NCI-H187 treated with DMSO at 0.1 percent for 48 hours (cell line): ENCODE measurements at regions not wholly inside any gene's neighbourhood (a gene's known extent, or its start where the extent isn't known, plus 50 kb on each side); places are given as distances from the start of the nearest gene placed in this dataset.

Experiments used
- DNase-seq: peaks from one replicate; lab custom pipeline; 2025; lab: John Stamatoyannopoulos, UW

DNA sequence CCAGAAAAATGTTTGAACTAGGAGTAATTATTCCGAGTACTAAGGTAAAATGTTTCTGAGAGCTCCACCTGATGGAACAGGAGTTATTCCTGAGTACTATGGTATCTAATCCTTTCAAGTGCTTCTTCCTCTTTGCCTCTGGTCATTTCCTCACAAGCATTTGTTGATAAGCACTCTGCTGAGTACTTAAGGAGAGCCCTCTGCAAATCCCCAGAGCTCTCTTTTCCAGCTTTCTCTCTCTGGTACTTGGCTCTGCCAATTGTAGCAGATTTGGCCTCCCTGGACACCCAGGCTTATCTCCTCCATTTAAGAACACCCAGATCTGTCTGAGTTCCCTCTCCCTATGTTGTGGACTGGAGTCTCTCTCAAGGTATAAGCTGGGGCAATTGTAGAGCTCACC is 457.0 kb downstream of the MN1 start:
- DNase-seq = no peak

DNA sequence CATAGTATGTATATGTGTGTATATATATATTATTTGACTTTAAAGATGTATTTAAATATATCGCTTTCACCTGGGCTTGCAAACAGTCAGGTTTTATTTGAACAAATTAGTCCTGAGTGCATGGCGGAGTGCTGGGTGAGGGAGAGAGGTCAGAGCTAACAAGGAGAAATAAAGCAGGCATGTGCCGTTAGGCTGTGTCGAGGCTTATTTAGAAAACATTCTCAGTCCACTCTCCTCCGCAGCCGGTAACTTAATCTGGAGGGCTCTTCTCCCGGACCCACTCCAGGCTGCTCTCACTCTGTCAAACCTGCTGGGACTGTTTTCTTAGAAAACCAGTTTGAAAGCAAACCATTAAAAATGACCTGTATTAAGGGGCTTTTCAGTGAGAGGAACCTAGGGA is 455.9 kb downstream of the MN1 start:
- DNase-seq = no peak

DNA sequence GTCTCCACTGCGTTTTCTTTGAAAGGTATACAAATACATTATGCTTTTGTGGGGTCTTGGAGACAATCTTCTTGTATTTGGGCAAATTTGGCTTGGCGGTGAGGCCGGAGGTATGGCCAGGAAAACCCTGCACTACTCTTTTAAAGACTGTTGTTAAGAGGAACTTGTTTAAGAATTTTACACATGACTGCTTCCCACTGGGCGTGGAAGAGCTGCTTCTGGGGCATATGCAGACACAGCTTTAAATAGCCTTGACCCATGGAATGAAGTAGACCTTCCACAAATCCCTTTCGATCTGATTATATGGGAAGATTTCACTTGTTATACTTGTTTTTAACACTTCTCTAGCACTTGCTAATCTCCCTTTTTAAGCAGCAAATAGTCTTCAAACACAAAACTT is 453.6 kb downstream of the MN1 start:
- no peak for DNase-seq

DNA sequence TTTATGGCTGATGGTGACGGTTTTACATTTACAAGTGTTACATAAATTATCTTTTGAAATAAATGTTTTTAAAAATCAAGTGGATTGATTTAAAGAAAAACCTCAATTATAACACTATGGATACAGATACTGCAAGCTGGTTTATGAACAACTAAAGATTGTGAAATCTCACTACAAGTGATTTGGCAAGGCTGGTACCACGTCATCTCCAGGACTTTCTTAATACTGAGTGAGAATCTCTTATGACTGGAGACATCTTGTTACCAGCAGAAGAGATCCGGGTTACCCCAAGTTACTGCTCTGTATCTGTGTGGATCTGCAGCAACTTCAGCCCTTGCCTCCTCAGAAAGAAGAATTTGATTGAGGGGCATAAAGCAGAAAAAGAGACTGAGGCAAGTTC is 452.9 kb downstream of the MN1 start:
- DNase-seq = no peak

DNA sequence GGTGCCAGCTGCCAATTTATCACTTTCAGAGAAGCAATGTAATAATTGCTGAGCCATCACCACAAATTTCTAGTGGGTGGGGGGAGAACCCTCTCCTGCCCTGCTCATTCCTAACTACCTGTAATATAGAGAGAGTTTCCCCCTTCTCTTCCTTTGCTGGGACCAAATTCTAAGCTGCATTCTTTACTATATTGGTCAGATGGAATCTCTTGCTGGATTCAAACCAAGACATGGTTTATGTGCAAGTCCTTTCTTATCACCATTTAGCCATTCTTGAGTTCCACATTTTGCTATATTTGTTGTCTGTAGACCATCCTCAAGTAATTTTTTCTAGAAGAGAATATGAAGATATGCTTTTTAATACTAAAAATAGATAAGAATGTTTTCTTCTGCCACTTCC is 452.1 kb downstream of the MN1 start:
- DNase-seq = no peak

DNA sequence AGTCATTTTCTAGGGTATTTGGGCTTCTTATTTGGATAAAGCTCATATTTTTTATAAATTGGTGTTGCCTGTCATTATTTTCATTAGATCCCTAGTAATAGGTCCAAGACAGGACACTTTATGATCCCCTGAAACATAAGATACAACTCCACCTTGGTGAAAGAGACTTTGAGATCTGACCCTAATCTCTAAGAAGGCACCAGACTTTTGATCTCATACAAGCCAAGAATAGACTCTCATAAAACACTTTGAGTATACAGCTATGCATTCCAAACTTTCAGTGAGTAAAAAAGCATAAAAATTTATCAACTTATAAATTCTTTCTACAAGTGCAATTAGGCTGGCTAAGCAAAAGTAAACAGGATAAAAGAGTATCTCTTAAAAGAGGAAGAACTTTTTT is 451.2 kb downstream of the MN1 start:
- DNase-seq = no peak

DNA sequence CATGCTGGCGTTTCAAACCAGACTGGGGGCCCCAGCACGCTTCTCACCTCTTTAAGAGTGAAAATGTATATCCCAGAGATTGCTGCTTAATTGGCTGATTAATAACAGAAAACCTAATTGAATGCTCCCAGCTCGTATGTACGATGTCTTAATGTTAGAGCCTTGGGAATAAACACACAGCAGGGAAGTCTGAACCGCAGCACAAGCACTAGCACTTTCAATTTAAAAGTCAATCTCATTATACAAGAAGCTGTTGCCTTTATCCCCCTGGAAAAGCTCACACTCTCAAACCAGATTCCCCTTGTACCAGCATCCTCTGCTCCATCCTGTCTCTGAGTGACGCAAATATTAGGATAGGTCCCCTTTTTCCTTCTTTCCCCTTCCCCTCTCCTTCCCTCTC is 449.1 kb downstream of the MN1 start:
- no peak for DNase-seq

DNA sequence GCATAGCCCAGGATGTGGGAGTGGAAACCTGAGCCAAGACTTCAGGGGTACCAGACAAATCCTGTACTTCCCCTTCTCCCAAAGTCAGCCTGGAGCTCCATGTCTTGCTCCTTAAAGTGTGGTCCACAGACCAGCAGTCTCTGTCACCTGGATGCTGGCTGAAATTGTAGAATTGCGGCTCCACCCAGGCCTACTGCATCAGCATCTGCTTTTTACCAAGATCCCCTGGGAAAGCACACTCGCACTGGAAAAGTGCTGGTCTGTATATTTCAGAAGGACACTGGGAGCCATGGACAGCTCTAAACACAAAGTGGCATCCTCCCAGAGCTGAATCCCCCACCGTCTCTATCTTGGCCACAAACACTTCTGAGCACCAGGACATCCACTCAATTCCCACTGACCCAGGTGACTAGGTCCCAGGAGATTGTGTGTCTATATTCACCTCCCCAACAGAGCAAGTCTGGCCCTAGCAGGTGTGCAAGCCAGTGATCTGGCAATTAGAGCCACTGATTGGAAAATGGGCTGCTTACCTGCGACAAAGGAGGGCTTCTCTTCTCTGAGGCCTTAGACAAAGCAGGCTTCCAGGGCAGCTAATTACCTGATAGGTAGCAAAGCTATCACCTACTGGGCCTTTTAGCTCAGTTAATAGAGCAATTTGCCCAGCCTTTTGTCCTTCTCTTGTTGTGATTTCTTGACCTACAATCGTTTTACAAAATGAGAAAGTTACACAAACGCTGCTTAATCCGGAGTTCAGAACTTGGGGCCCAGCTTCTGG is 443.3 kb downstream of the MN1 start:
- DNase-seq = no peak

DNA sequence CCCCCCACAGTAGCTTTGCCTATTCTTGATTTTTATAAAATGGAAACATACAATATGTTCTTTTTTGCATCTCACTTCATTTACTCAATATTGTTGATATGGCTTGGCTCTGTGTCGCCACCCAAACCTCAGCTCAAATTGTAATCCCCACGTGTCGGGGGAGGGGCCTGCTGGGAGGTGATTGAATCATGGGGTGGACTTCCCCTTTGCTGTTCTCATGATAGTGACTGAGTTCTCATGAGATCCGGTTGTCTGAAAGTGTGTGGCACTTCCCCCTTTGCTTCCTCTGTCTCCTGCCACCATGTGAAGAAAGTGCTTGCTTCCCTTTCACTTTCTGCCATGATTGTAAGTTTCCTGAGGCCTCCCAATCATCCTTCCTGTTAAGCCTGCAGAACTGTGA is 431.3 kb downstream of the MN1 start:
- DNase-seq = no peak

DNA sequence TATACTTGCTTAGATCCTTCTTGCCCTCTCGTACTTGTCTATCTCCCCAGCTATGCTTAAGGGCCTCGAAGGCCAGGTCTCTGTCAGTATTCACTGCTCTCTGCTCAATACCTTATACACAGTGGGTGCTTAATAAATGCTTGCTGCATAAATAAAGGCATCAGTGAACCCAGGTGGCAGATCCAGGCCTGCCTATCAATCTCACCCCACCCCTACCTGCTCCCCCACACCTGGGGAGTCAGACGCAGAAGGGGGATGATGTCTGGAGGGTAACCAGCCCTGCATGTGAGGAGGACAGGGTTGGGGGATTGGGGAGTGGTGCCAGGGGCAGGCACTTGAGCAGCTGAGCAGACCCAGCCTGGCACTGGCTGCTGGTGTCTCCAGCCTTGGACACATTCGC is 430.6 kb downstream of the MN1 start:
- DNase-seq = no peak

DNA sequence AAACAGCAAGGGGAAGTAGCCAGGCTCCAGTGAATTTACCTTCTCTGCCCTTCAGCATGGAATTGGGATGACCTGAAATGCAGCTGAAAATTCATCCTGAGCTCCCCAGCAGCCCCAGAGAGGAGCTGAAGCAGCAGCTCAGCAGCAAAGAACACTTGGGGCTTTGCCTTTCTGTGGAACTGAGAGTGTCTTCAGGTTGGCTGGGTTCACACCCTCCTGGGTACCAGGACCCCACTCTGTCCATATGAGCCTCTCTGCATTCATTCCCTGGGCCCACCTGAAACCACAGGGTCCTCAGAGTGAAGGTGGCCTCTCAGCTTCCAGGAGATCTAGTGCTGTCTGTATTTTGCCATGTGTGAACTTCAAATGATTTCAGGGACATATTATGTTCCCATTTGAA is 429.2 kb downstream of the MN1 start:
- no peak for DNase-seq

DNA sequence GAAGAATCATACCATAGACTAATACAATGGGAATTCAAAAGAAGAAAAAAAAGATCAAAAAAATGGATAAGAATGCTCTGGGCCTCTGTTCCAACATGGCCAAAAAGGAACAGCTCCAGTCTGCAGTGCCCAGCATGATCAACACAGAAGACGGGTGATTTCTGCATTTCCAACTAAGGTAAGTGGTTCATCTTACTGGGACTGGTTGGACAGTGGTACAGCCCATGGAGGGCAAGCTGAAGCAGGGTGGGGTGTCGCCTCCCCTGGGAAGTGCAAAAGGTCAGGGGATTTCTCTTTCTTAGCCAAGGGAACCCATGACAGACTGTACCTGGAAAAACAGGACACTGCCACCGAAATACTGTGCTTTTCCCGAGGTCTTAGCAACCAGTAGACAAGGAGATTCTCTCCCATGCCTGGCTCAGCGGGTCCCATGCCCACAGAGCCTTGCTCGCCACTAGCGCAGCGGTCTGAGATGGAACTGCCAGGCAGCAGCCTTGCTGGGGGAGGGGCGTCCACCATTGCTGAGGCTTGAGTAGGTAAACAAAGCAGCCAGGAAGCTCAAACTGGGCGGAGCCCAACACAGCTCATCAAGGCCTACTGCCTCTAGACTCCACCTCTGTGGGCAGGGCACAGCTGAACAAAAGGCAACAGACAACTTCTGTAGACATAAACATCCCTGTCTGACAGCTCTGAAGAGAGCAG is 428.4 kb downstream of the MN1 start:
- DNase-seq = no peak

DNA sequence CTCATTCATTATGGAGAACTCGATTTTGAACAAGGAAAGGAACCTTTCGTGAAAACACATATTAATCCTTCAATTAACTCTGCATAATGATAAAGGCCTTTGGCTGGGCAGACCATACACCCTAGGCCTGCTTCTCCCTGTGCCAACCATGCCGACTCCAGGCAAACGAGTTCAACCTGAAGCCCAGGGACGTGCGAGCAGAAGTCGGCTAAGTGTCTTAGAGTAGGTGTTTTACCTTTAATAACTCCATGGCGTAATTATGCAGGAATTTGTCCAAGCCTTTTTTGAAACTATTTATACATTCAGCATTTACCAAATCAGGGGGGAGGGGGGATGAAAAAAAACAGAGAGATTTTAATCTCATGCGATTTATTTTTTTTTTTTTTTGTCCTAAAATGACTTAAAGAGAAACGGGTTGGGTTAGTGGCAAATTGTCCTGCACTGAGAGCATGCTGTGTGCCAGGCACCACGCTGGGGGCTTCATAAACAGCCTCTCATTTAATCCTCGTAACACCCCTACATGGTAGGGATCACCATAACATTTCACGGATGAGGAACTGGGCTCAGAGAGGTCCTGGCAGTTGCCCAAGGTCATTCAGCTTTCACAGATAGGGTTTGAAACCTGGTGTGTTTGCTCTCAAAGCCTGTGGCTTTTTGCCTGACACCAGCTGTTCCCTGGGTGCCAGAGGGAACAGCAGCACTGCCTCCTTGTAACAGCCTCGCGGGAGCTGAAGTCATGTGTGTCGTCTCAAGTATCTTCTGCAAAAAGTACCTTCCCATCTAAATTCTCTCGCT is 423.9 kb downstream of the MN1 start:
- no peak for DNase-seq

DNA sequence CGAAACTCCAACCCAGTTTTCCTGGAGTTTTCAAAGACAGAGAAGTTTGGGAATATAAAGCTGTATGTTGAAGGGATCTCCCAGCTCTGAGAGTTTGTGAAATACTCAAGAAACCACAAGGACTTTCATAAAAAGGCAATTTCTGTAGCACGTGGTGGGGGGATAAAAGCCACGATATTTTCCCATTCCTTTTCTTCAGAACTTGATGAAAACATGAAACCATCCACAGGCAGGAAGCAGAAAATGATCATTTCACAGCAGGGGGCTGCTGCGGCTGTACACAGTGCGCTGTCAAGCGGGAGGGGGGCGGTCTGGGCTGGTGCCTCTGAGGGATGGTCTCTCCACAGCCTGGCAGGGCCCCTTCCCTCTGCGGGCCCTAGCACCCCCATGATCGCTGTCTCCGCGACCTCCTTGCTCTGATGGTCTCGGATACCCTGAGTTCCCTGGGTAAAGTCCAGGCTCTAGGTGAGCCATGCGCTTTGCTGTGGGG is 423.2 kb downstream of the MN1 start:
- no peak for DNase-seq

DNA sequence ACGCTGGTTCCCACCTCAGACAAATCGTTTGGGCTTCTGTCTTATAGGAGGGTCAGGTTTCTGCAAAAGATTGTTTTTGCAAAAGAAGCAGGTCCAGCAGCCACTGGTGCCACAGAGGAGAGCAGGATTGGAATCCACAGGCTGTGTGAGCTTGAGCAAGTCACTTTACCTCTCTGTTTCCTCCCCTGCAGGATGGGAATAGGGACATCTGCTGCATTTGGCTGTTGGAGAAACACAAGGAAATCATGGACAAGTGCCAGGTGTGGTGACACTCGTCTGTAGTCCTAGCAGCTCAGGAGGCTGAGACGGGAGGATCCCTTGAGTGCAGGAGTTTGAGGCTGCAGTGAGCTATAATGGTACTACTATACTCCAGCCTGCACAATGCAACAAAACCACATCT is 422.6 kb downstream of the MN1 start:
- DNase-seq = no peak

DNA sequence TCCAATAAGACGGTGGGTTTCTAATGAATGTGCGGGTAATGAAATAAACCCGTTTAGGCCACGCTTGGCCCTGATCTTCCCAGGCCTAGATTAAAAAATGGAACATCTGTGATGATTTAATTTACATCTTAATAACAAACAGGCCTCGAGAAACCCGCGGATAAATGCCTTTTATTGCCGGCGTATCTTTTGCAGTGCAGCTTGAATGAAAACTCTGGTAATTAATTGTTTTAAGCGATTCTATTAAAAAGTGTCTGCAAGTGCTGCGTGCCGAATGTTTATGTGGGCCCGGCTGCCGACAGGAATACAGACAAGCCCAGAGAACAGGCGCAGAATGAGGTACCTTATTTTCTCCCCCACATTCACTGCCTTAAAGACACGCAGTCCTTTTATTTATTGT is 420.7 kb downstream of the MN1 start:
- DNase-seq = no peak

DNA sequence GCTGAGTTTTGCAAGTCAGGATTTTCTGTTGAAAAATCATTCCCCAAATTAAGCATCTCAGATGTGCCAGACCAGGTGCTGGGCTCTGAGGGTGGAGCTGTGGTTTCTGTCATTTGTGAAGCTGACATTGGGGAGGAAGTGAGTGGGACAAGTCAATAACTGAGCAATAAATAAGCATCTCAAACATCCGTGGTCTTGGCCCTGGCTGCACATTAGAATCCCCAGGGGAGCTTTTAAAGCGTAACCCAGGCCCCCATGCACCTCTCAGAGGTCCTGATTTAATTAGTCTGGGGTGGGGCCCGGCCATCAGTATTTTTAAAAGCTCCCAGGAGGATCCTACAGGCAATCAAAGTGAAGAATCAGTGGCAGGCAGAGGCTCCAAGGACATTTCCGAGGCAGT is 420.0 kb downstream of the MN1 start:
- DNase-seq = no peak

DNA sequence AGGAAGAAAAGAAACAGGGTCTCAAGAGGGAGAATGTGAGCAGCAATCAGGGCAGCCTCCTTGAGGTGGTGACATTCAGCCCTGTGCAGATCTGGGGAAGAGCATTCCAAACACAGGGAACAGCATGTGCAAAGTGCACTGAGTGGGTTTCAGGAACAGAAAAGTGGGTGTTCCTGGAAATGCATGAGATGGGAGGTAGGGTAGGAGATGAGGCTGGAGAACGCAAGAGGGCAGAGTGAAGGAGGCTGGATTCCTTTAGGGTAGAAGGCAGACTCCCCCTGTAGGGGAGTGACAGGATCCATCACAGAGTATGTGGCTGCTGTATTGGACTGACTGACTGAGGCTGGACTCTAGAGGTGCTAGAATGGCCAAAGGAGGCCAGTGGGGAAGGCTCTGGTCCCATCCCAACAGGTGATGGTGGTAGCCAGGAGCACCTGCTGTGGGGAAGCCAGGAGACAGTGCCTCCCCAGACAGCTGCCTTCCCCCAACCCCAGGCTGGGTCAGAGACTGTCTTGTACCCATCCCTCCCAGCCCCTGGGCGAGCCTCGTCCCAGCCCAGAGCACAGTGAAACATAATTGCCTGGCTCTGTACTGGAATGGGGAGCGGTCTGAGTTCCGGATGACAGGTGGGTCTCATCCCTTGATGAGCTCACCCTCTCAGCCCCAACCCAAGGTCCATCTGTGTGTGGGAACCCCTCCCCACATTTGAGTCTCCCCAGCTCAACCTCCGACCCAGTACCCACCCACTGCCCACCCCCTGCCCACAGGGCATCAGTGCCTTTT is 419.4 kb downstream of the MN1 start:
- DNase-seq = no peak

DNA sequence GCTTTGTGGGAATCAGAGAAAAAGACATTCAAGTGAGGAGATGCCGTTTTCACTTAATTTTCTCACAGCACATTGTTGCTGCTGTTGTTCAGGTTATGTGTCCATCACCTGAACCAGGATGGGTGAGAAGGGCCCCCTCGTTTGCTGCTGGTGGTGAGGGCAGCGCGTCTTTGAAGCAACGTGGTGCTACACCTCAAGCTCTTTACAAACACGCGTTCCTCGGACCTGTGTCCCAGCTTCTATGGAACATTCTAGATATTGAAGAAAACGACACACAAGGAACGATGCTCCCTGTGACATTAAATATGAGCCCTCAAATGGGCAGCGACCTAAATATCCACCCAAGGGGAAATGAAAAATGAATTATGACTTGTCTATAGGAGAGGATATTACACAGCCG is 418.6 kb downstream of the MN1 start:
- no peak for DNase-seq

DNA sequence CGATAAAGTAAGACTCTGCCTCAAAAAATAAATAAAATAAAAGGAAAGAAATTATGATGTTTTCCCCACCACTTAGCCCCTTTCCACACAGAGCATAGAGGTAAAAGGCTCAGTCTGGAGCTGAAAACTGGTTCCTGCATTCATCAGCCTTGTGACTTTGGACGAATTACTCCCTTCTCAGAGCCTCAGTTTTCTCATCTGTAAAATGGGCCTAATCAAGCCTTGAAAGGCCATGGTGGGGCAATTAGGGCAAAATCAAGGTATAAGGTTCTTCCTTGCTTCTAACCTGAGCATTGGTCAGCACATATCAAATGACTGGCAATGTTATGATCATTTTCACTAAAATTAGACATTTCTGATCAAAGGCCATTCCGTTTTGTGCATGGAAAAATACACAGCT is 417.7 kb downstream of the MN1 start:
- no peak for DNase-seq

DNA sequence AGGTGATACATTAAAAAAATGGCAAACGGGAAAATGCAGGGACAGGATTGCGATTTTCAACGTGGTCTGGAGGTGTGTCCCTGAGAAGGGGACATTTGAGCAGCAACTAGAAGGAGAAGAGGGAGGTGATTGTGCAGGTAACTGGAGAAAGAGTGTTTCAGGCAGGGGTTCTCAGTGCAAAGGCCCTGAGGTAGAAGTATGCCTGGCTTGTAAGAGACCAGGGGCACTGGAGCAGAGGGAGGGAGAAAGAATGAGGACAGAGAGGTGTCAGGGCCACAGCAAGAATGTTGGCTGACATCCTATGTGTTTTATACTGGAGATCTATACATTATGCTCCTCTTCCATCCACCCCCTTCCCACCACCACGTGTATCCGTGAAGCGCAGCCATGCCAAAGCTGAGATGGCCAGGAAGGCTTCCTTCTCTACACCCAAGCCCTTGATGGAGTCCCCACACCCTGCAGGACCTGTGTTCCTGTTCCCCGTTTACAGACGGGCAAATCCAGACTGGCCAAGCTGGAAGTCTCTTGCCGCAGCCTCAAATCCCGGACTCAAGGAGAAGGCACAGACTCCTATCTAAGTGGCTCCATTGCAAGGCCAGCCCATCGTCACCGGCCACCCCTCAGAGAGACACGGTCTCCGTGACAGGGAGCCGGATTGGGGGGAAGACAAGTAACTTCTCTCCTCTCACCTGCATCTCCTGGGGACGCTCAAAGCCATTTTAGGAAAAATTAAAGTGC is 416.1 kb downstream of the MN1 start:
- no peak for DNase-seq
